Mesendoderm (in vitro differentiated cells): ENCODE measurements at regions not wholly inside any gene's neighbourhood (a gene's known extent, or its start where the extent isn't known, plus 50 kb on each side); places are given as distances from the start of the nearest gene placed in this dataset.

Source experiments
- DNase-seq: peaks from one replicate; pipeline ENCODE4 v3.0.0; 2013
- H2AK5ac ChIP-seq: 2 replicates; pipeline ENCODE4 v1.6.1; 2013; ENCODE audit warnings: low read length, inconsistent platforms
- H2BK120ac ChIP-seq: 2 replicates; pipeline ENCODE4 v1.6.1; 2013; ENCODE audit warnings: low read depth, mild to moderate bottlenecking, low read length, moderate library complexity, mixed read lengths
- H2BK15ac ChIP-seq: replicated peaks from 2 replicates; pipeline ENCODE4 v1.6.1; 2013; ENCODE audit warnings: low read depth, mild to moderate bottlenecking, moderate library complexity
- H2BK5ac ChIP-seq: 2 replicates; pipeline ENCODE4 v1.6.1; 2013; ENCODE audit warnings: low read length, inconsistent platforms
- H3K18ac ChIP-seq: 2 replicates; pipeline ENCODE4 v1.6.1; 2013; ENCODE audit warnings: mild to moderate bottlenecking, low read length, mixed read lengths
- H3K23ac ChIP-seq: one replicate; pipeline ENCODE4 v1.6.1; 2013; ENCODE audit warnings: low read length
- H3K27ac ChIP-seq: 2 replicates; pipeline ENCODE4 v1.5.1; 2013; ENCODE audit warnings: low read depth, mild to moderate bottlenecking, inconsistent platforms, low read length, moderate library complexity
- H3K27me3 ChIP-seq: 2 replicates; pipeline ENCODE4 v1.6.1; 2013; ENCODE audit warnings: low read length, control low read depth, mild to moderate bottlenecking, inconsistent platforms; ENCODE audit not compliant: insufficient read depth, poor library complexity
- H3K36me3 ChIP-seq: 2 replicates; pipeline ENCODE4 v1.6.1; 2013; ENCODE audit warnings: low read length, inconsistent platforms; ENCODE audit not compliant: control insufficient read depth, insufficient read depth
- H3K4ac ChIP-seq: one replicate; pipeline ENCODE4 v1.6.1; 2013; ENCODE audit warnings: low read depth, mild to moderate bottlenecking, low read length, moderate library complexity
- H3K4me1 ChIP-seq: 2 replicates; pipeline ENCODE4 v1.6.1; 2013; ENCODE audit warnings: low read depth, low read length, inconsistent platforms; ENCODE audit not compliant: control insufficient read depth
- H3K4me2 ChIP-seq: 2 replicates; pipeline ENCODE4 v1.6.1; 2013; ENCODE audit warnings: low read length
- H3K4me3 ChIP-seq: 2 replicates; pipeline ENCODE4 v1.5.1; 2013; ENCODE audit warnings: mild to moderate bottlenecking, low read length
- H3K56ac ChIP-seq: one replicate; pipeline ENCODE4 v1.6.1; 2013; ENCODE audit warnings: low read length
- H3K79me1 ChIP-seq: 2 replicates; pipeline ENCODE4 v1.6.1; 2013; ENCODE audit warnings: low read length, inconsistent platforms
- H3K79me2 ChIP-seq: 2 replicates; pipeline ENCODE4 v1.6.1; 2013; ENCODE audit warnings: mild to moderate bottlenecking, low read length; ENCODE audit not compliant: control insufficient read depth, insufficient read depth
- H3K9ac ChIP-seq: 2 replicates; pipeline ENCODE4 v1.6.1; 2013; ENCODE audit warnings: low read length, inconsistent platforms
- H4K5ac ChIP-seq: one replicate; pipeline ENCODE4 v1.6.1; 2013; ENCODE audit warnings: low read length
- H4K8ac ChIP-seq: one replicate; pipeline ENCODE4 v1.6.1; 2013; ENCODE audit warnings: low read depth, mild to moderate bottlenecking, control low read depth, low read length, moderate library complexity
- WGBS: extraction: QIAGEN DNeasy Blood & Tissue Kit; methylation state at CpG from one replicate; pipeline ENCODE4 v1.1.7; 2013; ENCODE audit warnings: low lambda C conversion rate, missing lambda C conversion rate; ENCODE audit not compliant: insufficient coverage; ENCODE audit errors: extremely low coverage; 5-methylcytosine and 5-hydroxymethylcytosine counted together

DNA sequence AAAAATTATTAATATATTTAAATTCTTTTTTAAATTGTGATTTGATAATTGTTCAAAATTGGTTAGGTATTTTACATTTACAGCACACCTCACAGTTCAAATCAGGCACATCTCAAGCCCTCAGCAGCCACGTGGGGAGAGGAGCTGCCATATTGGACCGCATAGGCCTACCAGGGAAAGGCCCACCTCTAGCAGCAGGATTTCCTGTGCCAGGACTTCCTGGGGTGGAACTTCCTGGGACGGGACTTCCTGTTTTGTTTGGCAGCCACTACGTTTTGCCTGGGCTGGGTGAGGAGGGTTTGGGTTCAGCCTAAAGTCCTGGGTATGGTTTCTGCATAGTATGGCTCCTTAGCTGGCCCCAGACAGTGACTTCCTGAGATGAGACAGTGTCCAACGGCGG lies 298.5 kb upstream of the FOXF1 start:
- Histone ChIP-seq H3K4ac (no peak overlapping the region), H2BK15ac (no peak overlapping the region), H3K56ac (no peak overlapping the region), H2BK120ac (no peak overlapping the region), H3K27ac (no peak overlapping the region), H3K9ac (no peak overlapping the region), H4K8ac (no peak overlapping the region), H3K36me3 (no peaks in the 10 kb centered on the region), H4K5ac (no peak overlapping the region), H3K4me1 (peaks cover 3% of the 10 kb centered on the region), H3K27me3 (no peaks in the 10 kb centered on the region), H3K79me1 (no peaks in the 10 kb centered on the region), H3K23ac (no peak overlapping the region), H3K79me2 (no peaks in the 10 kb centered on the region), H3K4me2 (no peak overlapping the region), H3K4me3 (no peak overlapping the region), H3K18ac (no peak overlapping the region), H2AK5ac (no peak overlapping the region), H2BK5ac (no peak overlapping the region)
- no CpG with 5 or more reads among the region's 6 CpGs for WGBS
- no peak for DNase-seq

DNA sequence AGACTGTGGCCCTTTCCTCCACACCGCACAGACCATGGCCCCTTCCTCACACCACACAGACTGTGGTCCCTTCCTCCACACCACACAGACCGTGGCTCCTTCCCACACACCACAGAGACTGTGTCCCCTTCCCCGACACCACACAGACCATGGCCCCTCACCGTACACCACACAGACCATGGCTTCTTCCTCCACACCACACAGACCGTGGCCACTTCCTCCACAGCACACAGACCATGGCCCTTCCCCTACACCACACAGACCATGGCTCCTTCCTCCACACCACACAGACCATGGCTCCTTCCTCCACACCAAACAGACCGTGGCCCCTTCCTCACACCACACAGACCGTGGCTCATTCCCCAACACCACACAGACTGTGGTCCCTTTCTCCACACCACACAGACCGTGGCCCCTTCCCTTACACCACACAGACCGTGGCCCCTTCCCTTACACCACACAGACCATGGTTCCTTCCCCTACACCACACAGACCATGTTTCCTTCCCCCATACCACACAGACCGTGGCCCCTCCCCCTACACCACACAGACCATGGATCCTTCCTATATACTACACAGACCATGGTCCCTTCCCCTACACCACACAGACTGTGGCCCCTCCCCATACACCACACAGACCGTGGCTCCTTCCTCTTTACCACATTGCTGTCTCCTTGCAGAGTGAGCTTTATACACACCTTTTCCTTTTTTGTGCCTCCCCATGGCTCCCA lies 297.5 kb upstream of the FOXF1 start:
- no peak overlapping the region for H3K4me3 ChIP-seq
- H4K5ac ChIP-seq, result no peak overlapping the region
- DNase-seq, result no peak
- no peak overlapping the region for H3K27ac ChIP-seq
- no peak overlapping the region for H3K18ac ChIP-seq
- no peak overlapping the region for H2BK5ac ChIP-seq
- no peak overlapping the region for H3K23ac ChIP-seq
- no peaks in the 10 kb centered on the region for H3K27me3 ChIP-seq
- no peak overlapping the region for H4K8ac ChIP-seq
- no peaks in the 10 kb centered on the region for H3K36me3 ChIP-seq
- H3K56ac ChIP-seq, result no peak overlapping the region
- H3K4ac ChIP-seq, result no peak overlapping the region
- no peak overlapping the region for H2BK120ac ChIP-seq
- H3K9ac ChIP-seq, result no peak overlapping the region
- no CpG with 5 or more reads among the region's 11 CpGs for WGBS
- H3K4me1 ChIP-seq, result peaks cover 3% of the 10 kb centered on the region
- no peak overlapping the region for H3K4me2 ChIP-seq
- no peaks in the 10 kb centered on the region for H3K79me1 ChIP-seq
- H2AK5ac ChIP-seq, result peak overlapping the region; percentile 14
- H2BK15ac ChIP-seq, result no peak overlapping the region
- H3K79me2 ChIP-seq, result no peaks in the 10 kb centered on the region

DNA sequence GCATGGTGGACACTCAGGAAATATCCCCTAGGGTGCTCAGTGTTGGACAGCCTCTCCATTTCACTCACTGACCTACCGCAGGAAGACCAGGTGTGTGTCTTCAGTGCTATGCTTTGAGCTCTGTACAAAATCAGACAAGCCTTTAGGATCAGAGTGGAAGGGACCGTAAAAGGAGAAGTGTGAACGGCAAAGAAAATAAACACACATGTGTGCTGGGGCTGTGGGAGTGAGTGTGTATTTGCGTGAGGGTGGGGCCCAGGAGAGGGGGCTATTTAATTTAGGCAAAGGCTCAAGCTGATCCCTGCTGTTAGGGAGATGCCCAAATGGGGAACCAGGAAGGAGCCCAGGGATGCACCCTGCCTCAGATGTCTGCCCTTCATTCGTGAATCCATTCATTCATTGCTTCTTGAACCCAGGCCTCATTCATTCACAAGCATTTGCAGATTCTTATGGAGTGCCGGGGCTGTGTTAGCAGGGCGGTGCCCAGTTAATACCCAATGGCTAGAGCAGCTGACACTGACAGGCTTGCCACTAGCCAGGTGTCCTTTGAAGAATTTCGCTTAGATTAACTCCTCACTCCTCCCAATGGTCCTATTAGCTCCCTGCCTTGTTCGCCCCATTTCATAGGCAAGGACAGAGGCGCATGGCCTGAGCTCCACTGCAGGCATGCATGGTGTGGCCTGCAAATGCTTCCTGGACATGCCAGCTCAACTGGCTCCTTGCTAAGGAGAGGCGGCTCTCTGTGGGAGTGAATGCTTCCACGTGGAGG lies 296.7 kb upstream of the FOXF1 start:
- Histone ChIP-seq H3K79me2 (no peaks in the 10 kb centered on the region), H3K4ac (no peak overlapping the region), H3K27me3 (no peaks in the 10 kb centered on the region), H3K4me1 (peaks cover 3% of the 10 kb centered on the region), H3K56ac (no peak overlapping the region), H3K23ac (no peak overlapping the region), H3K4me2 (no peak overlapping the region), H3K36me3 (no peaks in the 10 kb centered on the region), H3K27ac (no peak overlapping the region), H2BK15ac (no peak overlapping the region), H3K18ac (no peak overlapping the region), H3K9ac (no peak overlapping the region), H3K79me1 (no peaks in the 10 kb centered on the region), H2BK5ac (no peak overlapping the region), H3K4me3 (no peak overlapping the region), H4K5ac (no peak overlapping the region), H2AK5ac (no peak overlapping the region), H2BK120ac (no peak overlapping the region), H4K8ac (no peak overlapping the region)
- DNase-seq, result no peak
- WGBS, result no CpG with 5 or more reads among the region's 12 CpGs

DNA sequence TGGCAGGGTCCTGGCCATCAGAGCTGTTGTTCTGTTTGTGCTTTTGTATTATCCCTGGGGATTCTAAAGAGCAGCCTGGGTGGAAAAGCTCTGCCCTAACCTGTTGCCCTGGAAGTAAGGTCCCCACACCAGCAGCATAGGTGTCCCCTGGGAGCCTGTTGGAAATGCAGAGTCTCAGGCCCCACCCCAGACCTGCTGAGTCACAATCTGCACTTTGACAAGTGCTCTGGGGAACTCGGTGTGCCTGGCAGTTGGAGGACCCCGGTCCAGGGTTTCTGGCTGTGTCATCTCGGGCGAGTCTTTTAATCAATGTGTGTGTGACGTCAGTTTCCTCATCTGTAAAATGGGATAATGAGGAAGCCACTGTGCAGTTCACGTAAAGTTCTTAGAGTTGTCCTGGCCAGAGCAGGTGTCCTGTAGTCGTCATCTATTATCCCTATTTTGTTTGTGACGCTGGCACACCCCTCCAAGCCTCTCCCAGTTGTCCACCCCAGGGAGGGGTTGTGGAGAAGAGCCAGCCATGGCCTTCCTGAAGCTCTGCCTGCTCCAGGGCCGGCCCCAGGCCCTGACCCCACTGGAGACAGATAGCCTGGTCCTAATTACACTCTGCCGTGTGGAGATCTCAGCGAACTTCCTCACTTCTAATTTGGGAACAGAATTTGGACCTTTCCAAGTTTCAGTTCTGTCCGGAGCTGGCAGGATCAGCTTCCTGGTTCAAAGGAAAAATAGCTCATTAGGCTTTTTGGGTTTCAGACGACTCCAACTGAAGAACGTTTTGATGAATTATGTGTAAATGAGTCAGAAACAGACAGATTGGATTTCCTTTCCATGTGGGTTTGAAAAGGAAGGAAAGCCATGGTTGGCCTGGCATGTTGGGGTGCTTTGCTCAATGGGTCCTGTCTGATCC lies 295.7 kb upstream of the FOXF1 start:
- Histone ChIP-seq H3K4me3 (no peak overlapping the region), H3K4ac (no peak overlapping the region), H3K27ac (no peak overlapping the region), H3K18ac (no peak overlapping the region), H3K23ac (no peak overlapping the region), H3K4me1 (no peaks in the 10 kb centered on the region), H4K5ac (no peak overlapping the region), H3K9ac (no peak overlapping the region), H3K79me1 (no peaks in the 10 kb centered on the region), H2BK5ac (no peak overlapping the region), H3K27me3 (no peaks in the 10 kb centered on the region), H2BK120ac (no peak overlapping the region), H2AK5ac (no peak overlapping the region), H3K4me2 (no peak overlapping the region), H4K8ac (no peak overlapping the region), H2BK15ac (no peak overlapping the region), H3K79me2 (no peaks in the 10 kb centered on the region), H3K56ac (no peak overlapping the region), H3K36me3 (no peaks in the 10 kb centered on the region)
- no CpG with 5 or more reads among the region's 14 CpGs for WGBS
- DNase-seq, result no peak

DNA sequence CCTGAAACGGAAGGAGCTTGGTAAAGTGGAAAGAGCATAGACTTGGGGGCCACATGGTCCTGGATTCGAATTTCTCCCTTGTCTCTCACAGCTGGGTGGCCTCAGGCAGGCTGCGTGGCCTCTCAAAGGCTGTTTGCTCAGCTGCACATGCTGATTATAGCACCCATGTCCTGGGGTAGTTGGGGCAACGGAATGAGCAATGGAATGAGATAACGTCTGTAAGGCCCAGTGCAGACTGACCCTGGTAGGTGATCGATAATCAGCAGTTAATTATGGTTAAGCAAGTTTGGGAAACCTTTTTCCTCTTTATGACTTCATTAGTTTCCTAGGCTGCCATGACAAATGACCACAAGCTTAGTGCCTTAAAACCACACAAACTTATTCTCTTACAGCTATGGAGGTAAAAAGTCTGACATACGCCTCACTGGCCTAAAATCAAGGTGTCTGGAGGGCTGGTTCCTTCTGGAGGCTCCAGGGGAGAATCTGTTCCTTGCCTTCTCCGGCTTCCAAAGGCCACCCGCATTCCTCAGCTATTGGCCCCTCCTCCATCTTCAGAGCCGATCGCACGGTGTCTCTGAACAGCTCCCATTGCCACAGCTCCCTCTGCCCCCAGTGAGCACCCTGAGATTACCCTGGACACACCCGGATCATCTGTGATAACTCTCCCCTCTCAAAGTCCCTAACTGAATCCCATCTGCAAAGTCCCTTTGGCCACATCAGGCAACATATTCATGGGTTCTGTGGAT lies 294.9 kb upstream of the FOXF1 start:
- Histone ChIP-seq H3K27ac (no peak overlapping the region), H3K4me2 (no peak overlapping the region)
- DNase-seq, result no peak

More for the DNA sequence above, 294.9 kb upstream of the FOXF1 start:
- no peak overlapping the region for H3K4ac ChIP-seq
- H3K79me1 ChIP-seq, result no peaks in the 10 kb centered on the region
- H3K9ac ChIP-seq, result no peak overlapping the region
- H3K23ac ChIP-seq, result no peak overlapping the region
- H4K8ac ChIP-seq, result no peak overlapping the region
- no peaks in the 10 kb centered on the region for H3K36me3 ChIP-seq
- no peak overlapping the region for H4K5ac ChIP-seq
- no peak overlapping the region for H2BK120ac ChIP-seq
- H3K4me1 ChIP-seq, result no peaks in the 10 kb centered on the region
- no peak overlapping the region for H3K56ac ChIP-seq
- no CpG with 5 or more reads among the region's 13 CpGs for WGBS
- H3K27me3 ChIP-seq, result no peaks in the 10 kb centered on the region
- H2BK15ac ChIP-seq, result no peak overlapping the region
- no peak overlapping the region for H2BK5ac ChIP-seq
- no peak overlapping the region for H3K18ac ChIP-seq
- H2AK5ac ChIP-seq, result no peak overlapping the region
- H3K79me2 ChIP-seq, result no peaks in the 10 kb centered on the region
- no peak overlapping the region for H3K4me3 ChIP-seq
